HG02840 (cell line): ENCODE measurements at regions not wholly inside any gene's neighbourhood (a gene's known extent, or its start where the extent isn't known, plus 50 kb on each side); places are given as distances from the start of the nearest gene placed in this dataset.
A peak's percentile ranks its signal among the peaks of the same experiment; 100 is the strongest.

Experiments
- ATAC-seq: cut with Tn5 transposase; IDR thresholded peaks from one replicate; pipeline ENCODE4 v1.9.1; 2021; ENCODE audit warnings: mild to moderate bottlenecking, moderate library complexity, moderate number of reproducible peaks; ENCODE audit not compliant: unreplicated experiment, low FRiP score

DNA sequence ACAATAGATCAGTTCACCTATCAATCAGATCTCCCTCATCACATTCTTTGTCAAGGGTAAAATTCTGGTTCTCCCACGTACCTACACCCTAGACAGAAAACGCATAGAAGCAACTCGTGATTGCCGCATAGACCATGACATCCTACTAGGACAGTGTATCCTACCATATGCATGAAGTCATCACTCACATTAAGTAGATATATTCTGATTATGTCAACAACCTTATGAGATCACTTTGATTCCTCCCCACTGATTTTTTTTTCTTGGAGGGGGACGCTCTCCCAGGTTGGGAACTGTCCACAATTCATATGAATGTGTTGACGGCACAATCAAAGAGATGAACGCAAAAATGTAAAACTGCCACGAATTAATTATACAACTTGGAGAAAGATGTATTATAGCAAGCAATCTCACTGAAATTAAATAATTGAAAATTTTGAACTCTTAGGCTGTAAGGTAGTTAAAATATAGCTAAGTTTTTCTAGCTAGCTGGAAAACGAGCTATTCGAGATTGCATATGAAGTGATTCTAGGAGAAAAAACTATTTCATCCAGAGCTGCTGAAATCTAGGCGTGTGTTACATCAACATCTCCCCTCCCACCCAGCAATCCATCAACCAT is 82.5 kb upstream of the CCDC28A start:
- no peak for ATAC-seq

DNA sequence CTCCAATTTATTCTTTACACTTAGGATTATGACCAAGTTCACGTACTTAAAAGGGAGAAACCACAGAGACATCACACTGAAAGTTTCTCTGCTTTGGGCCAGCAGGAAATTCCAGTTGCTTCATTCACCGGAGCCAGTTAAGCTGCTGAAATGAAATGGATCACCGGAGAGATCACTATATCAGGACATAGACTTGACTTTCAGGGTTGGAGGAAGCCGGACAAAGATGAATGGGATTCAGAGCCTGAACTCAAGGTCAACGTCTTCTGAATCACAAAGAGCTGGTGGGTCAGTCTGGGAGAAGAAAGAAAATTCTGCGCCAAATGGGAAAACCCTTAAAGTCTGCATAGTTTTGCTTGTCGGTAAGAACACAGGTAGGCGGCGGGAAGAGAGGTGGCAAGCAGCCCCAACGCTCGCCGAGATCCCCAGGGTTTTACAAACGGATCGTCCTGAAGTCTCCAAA is 81.9 kb upstream of the CCDC28A start:
- no peak for ATAC-seq

DNA sequence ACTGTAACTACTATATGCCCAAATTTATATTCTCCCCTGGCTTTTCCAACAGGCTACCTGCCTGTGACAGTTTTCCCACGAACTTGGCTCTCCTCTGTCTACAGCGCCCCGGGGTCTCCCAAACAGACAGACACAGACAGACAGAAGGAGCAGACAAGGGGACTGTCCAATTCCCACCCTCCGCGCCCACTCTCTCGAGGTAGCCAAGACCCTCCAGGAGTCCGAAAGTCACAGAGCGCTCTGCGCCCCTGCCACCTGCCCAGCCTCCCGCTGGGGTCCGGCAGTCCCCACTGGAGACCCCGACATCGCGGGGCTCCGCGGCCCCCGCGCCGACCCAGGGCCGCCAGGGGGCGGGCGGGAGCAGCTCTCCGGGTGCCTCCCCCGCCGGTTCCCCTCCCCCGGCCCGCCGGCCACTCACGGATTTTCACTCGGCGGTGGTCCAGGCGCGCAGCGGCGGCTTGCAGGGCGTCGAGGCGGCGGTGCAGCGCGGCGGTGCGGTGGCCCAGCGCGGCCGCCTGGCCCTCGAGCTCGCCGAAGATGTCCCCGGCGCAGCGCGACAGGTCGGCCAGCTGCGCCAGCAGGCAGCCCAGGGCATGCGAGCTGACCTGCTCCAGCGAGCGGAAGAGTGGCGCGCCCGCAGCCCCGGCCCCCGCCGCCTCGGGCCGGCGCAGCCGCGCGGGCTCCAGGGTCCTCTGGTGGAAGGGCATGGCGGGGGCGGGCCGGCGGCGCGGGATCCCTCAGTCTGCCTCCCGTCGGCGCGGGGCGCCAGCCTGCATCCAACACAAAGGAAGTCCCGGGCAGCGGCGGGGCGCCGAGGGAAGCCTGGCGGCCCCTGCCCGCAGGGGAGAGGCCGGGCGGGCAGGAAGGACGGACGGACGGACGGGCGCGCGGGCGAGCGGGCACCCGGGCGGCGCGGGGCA is 81.3 kb upstream of the CCDC28A start:
- ATAC-seq: peak; percentile 58

DNA sequence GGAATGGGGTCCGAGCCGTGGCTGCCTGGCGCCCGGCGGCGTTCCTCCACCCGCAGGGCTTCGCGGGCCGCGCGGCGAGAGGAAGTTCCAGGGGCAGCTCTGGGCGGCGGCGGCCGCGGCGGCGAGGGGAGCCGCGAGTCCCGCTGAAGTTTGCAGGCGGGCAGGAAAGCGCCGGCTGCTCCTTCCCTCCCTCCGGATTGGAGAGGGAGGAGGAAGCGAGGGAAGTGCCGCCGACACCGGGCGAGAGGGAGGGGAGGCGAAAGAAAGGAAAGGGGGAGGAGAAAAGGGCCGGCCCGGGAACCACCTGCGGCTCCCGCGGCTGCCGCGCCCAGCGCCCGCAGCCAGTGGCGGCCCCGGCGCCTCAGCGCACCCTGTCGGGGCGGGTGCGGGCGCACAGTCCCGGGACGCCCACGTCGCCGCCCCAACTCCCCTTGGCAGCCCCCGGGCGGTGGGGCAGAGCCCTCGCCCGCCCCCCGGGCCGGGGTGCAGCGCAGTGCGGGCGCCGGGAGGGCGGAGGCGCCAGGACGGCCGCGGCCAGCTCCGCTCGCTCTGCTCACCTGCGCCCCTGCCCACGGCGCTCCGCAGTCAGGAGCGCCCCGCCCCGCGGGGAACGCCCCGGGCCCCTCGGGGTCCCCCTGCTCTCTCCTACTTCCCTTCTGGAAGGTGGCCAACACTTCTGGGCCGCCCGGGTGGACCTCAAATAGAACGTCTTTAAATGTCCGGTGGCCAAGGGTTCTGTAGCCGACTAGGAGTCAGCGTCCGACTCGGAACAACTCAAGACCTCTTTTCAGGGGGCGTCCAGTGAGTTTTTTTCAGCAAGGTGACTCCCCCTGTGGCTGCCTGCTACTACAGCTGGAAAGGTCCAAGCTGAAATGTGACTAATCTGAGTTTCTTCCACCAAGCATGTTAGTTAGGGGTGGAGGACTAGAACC is 80.3 kb upstream of the CCDC28A start:
- peak; percentile 47 for ATAC-seq

DNA sequence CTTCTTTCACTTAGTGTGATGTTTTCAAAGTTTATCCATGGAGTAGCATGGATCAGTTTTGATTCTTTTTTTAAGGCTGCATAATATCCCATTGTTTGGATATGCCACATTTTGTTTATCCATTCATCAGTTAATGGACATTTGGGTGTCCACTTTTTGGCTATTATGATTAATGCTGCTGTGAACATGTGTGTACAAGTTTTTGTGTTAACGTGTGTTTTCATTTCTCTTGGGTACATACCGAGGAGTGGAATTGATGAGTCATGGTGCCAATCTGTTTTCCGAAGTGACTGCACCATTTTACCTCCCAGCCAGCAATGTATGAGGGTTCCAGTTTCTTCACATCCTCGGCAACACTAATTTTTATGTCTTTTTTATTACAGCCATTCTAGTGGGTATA is 78.4 kb upstream of the CCDC28A start:
- no peak for ATAC-seq

DNA sequence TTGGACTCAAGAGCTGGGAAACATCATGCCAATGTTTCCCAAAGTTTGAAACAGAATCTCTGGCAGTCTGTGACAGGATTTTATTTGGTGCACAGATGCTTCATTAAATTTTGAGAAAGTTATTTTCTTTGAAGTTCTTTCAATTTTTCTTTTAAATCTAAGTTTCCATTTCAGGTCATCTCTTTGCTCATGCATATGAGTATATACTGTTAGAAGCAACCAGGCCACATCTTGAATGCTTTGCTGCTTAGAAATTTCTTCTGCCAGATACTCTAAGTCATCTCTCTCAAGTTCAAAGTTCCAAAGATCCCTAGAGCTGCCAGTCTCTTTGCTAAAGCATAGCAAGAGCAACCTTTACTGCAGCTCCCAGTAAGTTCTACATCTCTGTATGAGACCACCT is 59.1 kb upstream of the CCDC28A start:
- no peak for ATAC-seq

DNA sequence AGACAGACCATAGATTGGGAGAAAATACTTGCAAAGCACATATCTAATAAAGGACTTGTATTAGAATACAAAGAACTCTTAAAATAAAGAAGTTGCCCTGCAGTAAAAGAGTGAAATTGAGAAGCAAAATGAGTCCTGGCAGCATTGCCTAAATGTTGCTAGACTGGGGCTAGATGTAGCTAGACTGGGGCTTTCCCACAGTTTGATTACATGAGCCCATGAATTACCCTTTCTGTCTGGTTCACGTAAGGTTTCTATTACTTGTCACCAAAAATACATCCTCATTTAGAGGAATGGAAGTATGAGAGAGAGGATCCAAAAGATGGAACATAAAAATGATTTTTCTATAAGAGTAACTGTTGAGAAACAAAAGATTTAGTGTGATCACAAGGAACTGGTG is 57.6 kb upstream of the CCDC28A start:
- no peak for ATAC-seq

DNA sequence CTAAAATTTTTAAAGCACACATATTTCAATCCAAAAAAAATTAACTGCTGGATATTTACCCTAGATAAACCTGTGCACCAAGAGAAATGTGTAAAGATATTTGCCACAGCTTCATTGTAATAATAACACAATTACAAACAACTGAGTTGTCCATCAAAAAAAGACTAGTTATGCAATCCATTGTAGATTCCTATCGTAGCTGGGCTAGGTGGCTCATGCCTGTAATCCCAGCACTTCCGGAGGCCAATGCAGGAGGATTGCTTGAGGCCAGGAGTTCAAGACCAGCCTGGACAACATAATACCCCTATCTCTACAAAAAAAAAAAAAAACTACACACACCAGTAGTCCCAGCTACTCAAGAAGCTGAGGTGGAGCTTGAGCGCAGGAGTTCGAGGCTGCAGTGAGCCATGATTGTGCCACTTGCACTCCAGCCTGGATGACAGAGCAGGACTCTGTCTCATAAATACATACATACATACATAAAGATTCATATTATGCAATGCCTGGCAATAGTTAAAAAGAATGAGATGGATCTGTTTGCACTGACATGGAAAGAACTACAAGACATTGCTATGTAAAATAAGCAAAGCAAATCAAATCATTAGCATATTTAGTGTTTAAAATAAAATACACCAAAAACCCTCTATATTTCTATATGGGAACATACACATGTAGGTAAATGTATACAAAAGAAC is 56.5 kb upstream of the CCDC28A start:
- ATAC-seq: no peak

DNA sequence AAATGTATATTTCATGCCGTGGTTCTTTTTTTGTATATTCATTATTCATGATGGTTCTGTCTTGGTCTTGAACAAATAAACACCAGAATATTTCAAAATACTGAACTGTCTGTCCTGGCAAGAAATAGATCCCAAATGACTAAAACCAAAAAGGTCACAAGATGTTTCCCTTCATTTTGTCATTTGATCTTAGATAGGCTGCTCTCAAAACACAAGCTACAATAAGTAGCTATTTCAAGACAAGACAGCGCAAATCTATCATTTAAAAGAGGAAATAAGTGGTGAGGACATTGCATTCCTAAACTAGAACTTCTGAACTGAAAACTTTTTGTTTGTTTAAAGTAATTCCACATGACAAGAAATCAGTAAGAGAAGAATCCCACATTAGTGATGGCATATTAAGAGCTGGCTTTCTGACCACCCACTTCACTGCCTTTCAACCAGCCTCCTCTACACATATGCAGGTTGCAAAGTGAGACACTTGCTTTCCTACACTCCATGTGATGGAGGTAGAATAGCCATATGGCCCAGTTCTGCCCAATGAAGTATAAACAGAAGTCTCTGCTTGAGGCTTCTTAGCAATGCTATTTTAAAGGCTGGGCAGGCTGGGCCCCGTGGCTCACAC is 54.4 kb upstream of the CCDC28A start:
- no peak for ATAC-seq

DNA sequence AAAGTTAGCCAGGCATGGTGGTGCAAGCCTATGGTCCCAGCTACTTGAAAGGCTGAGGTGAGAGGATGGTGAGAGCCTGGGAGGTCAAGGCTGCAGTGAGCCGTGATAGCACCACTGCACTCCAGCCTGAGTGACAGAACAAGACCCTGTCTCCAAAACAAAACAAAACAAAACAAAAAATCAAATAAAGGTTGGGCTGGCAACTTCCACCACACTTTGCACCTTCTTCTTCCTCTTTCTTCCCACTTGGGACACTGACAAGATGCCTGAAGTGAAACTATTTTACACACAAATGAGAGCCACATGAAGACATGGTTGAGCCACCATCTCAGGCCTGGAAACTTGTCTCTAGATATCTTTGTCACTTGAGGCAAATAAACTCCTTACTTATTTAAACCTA is 53.8 kb upstream of the CCDC28A start:
- no peak for ATAC-seq

DNA sequence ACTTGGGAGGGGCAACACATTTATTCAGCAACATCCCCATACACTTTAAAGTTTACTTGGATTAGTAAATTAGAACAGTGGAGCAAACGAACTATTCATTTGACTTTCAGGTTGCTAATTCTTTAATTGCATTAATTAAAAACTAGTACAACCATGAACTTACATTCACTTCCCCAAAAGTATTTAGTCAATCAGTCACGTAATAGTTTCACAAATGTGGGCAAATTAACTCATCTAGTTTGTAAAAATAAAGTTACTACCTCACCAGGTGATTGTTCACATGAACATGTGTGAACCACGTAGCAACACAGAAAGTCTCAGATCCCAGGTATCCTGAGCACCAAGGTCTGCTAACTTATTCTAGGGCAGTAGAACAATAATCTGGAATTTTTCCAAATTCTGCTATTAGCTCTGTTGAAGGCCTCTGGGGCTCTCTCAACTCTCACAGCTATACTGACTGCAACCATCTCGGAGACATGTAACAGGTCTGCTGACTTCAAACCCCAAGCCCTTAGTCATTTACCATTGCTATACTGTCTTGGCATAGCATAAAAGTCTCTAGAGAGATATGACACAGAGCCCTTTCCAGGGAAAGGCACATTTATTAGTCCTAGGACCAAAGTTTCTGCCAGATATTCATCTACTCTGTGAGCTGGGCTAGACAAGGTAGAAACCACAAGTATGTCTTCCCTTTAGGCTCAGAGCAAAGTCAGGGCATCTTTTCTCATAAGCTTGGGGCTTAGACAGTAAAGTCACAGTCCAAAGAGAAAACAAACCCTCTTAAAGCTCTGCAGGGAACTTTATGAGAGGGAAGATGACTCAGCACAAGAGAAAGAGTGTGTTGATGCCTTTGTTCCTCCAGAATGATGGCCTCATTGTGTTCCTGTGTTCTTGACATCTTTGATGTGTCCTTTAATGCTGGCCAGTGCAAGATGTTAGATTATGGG is 50.9 kb upstream of the CCDC28A start:
- no peak for ATAC-seq
